Nucleus accumbens (tissue), 56 donors: ENCODE measurements at regions not wholly inside any gene's neighbourhood (a gene's known extent, or its start where the extent isn't known, plus 50 kb on each side); places are given as distances from the start of the nearest gene placed in this dataset.
"Not testable (repeated sequence)": the region's sequence is repeated elsewhere in the genome, so short reads cannot be mapped to it uniquely, and the experiment has no call there.

Experiments
- DNase-seq, 56 donors: peaks; one replicate each; lab custom pipeline; 2025; lab: John Stamatoyannopoulos, UW

- no peak for DNase-seq
These were observed 253.9 kb downstream of the CEMIP2 start for GRCh38 chr9:71514344-71514975.

GRCh38 chr9:71509054-71509453 is 259.3 kb downstream of the CEMIP2 start:
- no peak for DNase-seq

GRCh38 chr9:71508141-71508540 is 260.2 kb downstream of the CEMIP2 start:
- DNase-seq = not testable (repeated sequence)

- DNase-seq = no peak
These were observed 261.5 kb downstream of the CEMIP2 start for GRCh38 chr9:71506821-71507220.

- DNase-seq = no peak
These were observed 263.7 kb downstream of the CEMIP2 start for GRCh38 chr9:71504636-71505035.

GRCh38 chr9:71498691-71499090 is 269.6 kb downstream of the CEMIP2 start:
- no peak for DNase-seq

GRCh38 chr9:71490810-71491209 is 277.5 kb downstream of the CEMIP2 start:
- no peak for DNase-seq

GRCh38 chr9:71487061-71487460 is 281.3 kb downstream of the CEMIP2 start:
- DNase-seq = no peak

- no peak for DNase-seq
These were observed 283.0 kb downstream of the CEMIP2 start for GRCh38 chr9:71485326-71485725.

- peak in 8 of 56 donors; percentile 0 to 8 (median 2) for DNase-seq
These were observed 284.9 kb downstream of the CEMIP2 start for GRCh38 chr9:71483436-71483835.

GRCh38 chr9:71479621-71480020 is 288.7 kb downstream of the CEMIP2 start:
- no peak for DNase-seq

- DNase-seq = no peak
These were observed 295.9 kb downstream of the CEMIP2 start for GRCh38 chr9:71472400-71472799.

- no peak for DNase-seq
These were observed 302.9 kb downstream of the CEMIP2 start for GRCh38 chr9:71465392-71465791.

- DNase-seq = no peak
These were observed 309.2 kb downstream of the CEMIP2 start for GRCh38 chr9:71459082-71459481.

- DNase-seq = peak in 33 of 56 donors; percentile 1 to 51 (median 10)
These were observed 321.6 kb downstream of the CEMIP2 start for GRCh38 chr9:71446473-71447411.

- DNase-seq = no peak
These were observed 322.2 kb downstream of the CEMIP2 start for GRCh38 chr9:71446106-71446472.

GRCh38 chr9:71442937-71443336 is 321.5 kb upstream of the TRPM3 start:
- DNase-seq = no peak

- DNase-seq = no peak
These were observed 319.8 kb upstream of the TRPM3 start for GRCh38 chr9:71441266-71441665.

GRCh38 chr9:71431931-71432330 is 310.5 kb upstream of the TRPM3 start:
- no peak for DNase-seq

GRCh38 chr9:71407341-71407740 is 285.9 kb upstream of the TRPM3 start:
- DNase-seq = not testable (repeated sequence)

- DNase-seq = no peak
These were observed 281.7 kb upstream of the TRPM3 start for GRCh38 chr9:71403106-71403505.

GRCh38 chr9:71393005-71393404 is 271.6 kb upstream of the TRPM3 start:
- DNase-seq = no peak
